Suprapubic skin (tissue), 4 donors: ENCODE measurements at regions not wholly inside any gene's neighbourhood (a gene's known extent, or its start where the extent isn't known, plus 50 kb on each side); places are given as distances from the start of the nearest gene placed in this dataset.

ENCODE experiments used
- DNase-seq, 2 donors: peaks; one replicate each; pipeline ENCODE4 v3.0.0-alpha.2; 2019; ENCODE audit warnings: low spot score in 2 of 2
- H3K27ac ChIP-seq: fragments of 200-600 bp; sonication (generic); one replicate; pipeline ENCODE4 v1.5.1; 2019
- H3K27me3 ChIP-seq: fragments of 200-600 bp; sonication (generic); one replicate; pipeline ENCODE4 v1.5.1; 2019
- H3K36me3 ChIP-seq: fragments of 200-600 bp; sonication (generic); one replicate; pipeline ENCODE4 v1.5.1; 2019
- H3K4me1 ChIP-seq: fragments of 200-600 bp; sonication (generic); one replicate; pipeline ENCODE4 v1.5.1; 2019
- H3K4me3 ChIP-seq: fragments of 200-600 bp; sonication (generic); one replicate; pipeline ENCODE4 v1.5.1; 2019; ENCODE audit warnings: mild to moderate bottlenecking
- H3K9me3 ChIP-seq: fragments of 200-600 bp; sonication (generic); one replicate; pipeline ENCODE4 v1.5.1; 2019
- CTCF ChIP-seq, 2 donors: fragments of 200-600 bp in 1 of 2; fragments of 450-650 bp in 1 of 2; sonication (generic) in 1 of 2; IDR thresholded peaks; one replicate each; pipeline ENCODE4 v1.5.1; 2016 to 2019; ENCODE audit warnings: antibody characterized with exemption in 2 of 2, mild to moderate bottlenecking in 1 of 2, moderate library complexity in 1 of 2
- EP300 ChIP-seq: sonication (generic); formaldehyde crosslinking; IDR thresholded peaks from one replicate; pipeline ENCODE4 v1.6.1; 2017; ENCODE audit warnings: antibody characterized with exemption
- POLR2A ChIP-seq, 2 donors: fragments of 450-650 bp; IDR thresholded peaks; one replicate each; pipeline ENCODE4 v1.6.1; 2017; ENCODE audit warnings: antibody characterized with exemption in 2 of 2, mild to moderate bottlenecking in 2 of 2, moderate library complexity in 2 of 2
- POLR2AphosphoS5 ChIP-seq, 3 donors: sonication (generic); formaldehyde crosslinking; IDR thresholded peaks; one replicate each; pipeline ENCODE4 v1.6.1; 2017; ENCODE audit warnings: antibody characterized with exemption in 3 of 3
- WGBS: methylation state at CpG from one replicate; pipeline ENCODE4 v1.1.5; 2018; 5-methylcytosine and 5-hydroxymethylcytosine counted together

DNA sequence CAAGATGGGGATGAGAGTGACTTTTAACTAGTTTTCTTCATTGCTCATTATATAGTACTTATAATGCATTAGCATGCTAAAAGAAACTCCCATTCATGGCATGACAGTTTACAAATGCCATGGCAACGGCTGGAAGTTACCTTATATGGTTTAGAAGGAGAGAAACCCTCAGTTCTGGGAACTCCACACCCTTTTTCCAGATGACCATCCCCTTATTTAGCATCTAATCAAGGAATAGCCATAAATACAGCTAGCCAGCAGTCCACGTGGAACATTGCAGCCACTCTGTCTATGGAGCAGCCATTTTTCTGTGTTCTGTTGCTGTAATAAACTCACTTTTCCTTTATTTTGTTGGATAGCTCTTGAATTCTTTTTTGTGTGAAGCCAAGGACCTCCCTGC lies 1137.8 kb downstream of the CDH18 start:
- H3K4me1 ChIP-seq, result no peaks in the 10 kb centered on the region
- no peaks in the 10 kb centered on the region for H3K36me3 ChIP-seq
- no peak overlapping the region for H3K27ac ChIP-seq
- H3K4me3 ChIP-seq, result no peak overlapping the region
- no peaks in the 10 kb centered on the region for H3K9me3 ChIP-seq
- no peak for DNase-seq
- no peaks in the 10 kb centered on the region for H3K27me3 ChIP-seq
- TF ChIP-seq CTCF (IDR thresholded peaks at IDR 0.05) (no peak), POLR2A (IDR thresholded peaks at IDR 0.05) (no peak), POLR2AphosphoS5 (IDR thresholded peaks at IDR 0.05) (no peak)
- WGBS, result 85% methylated on average over 2 of the region's 2 CpGs

DNA sequence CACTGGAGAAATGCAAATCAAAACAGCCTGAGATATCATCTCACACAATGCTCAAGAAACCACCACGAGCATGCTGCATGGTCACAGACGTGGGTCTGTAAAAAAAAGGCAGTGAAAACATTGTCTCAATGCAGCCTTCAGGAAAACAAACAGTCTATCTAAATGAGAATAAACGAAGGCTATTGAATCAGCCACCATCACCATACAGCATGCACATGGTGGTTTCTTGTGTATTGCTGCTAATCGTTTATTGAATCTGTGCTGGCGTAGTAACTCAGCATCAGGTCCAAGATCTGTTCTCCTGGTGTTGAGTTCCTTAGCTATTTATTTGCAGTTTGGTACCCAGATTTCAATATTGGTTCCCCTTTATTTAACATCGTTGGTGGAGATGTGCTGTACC lies 1115.0 kb downstream of the CDH18 start:
- Histone ChIP-seq H3K4me3 (no peak overlapping the region), H3K4me1 (no peaks in the 10 kb centered on the region), H3K27ac (no peak overlapping the region), H3K36me3 (no peaks in the 10 kb centered on the region), H3K27me3 (no peaks in the 10 kb centered on the region), H3K9me3 (no peaks in the 10 kb centered on the region)
- TF ChIP-seq CTCF (IDR thresholded peaks at IDR 0.05), result no peak
- no peak for TF ChIP-seq POLR2AphosphoS5 (IDR thresholded peaks at IDR 0.05)
- TF ChIP-seq EP300, result no peak
- TF ChIP-seq POLR2A (IDR thresholded peaks at IDR 0.05), result no peak
- no peak for DNase-seq
- 82% methylated on average over 3 of the region's 6 CpGs for WGBS

- 76% methylated on average over 1 of the region's 1 CpG for WGBS
- DNase-seq, result no peak
- TF ChIP-seq POLR2AphosphoS5 (IDR thresholded peaks at IDR 0.05), result no peak
- no peak for TF ChIP-seq POLR2A (IDR thresholded peaks at IDR 0.05)
- TF ChIP-seq CTCF (IDR thresholded peaks at IDR 0.05), result no peak
- no peak for TF ChIP-seq EP300
Observed at GRCh38 chr5:18876565-18876964, 1111.4 kb downstream of the CDH18 start.

DNA sequence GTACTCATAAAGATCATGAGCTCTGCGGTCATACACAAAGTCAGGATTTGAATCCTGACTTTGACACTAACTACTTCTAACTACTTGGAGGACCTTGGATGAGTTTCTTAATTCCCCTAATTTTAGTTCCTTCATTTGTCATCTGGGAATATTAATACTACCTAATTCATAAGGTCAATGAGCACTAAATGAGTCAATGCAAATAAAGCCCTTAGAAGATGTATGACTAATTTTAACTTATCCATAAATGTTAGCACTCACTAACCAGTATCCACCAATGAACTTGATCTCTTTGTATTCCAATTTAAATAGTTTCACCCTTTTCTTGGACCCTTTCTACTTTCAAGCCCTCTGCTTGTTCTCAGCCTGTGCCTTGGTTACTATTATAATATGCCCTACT lies 1106.4 kb downstream of the CDH18 start:
- DNase-seq, result no peak
- no peaks in the 10 kb centered on the region for H3K4me1 ChIP-seq
- no peak overlapping the region for H3K27ac ChIP-seq
- no peaks in the 10 kb centered on the region for H3K27me3 ChIP-seq
- H3K4me3 ChIP-seq, result no peak overlapping the region
- WGBS, result 97% methylated on average over 1 of the region's 1 CpG
- H3K9me3 ChIP-seq, result no peaks in the 10 kb centered on the region
- no peaks in the 10 kb centered on the region for H3K36me3 ChIP-seq
- no peak for TF ChIP-seq CTCF (IDR thresholded peaks at IDR 0.05)
- TF ChIP-seq POLR2A (IDR thresholded peaks at IDR 0.05), result no peak
- no peak for TF ChIP-seq EP300
- no peak for TF ChIP-seq POLR2AphosphoS5 (IDR thresholded peaks at IDR 0.05)

More at GRCh38 chr5:18876565-18876964, 1111.4 kb downstream of the CDH18 start:
- Histone ChIP-seq H3K27ac (no peak overlapping the region), H3K4me1 (no peaks in the 10 kb centered on the region), H3K4me3 (no peak overlapping the region), H3K36me3 (no peaks in the 10 kb centered on the region), H3K27me3 (no peaks in the 10 kb centered on the region), H3K9me3 (no peaks in the 10 kb centered on the region)

DNA sequence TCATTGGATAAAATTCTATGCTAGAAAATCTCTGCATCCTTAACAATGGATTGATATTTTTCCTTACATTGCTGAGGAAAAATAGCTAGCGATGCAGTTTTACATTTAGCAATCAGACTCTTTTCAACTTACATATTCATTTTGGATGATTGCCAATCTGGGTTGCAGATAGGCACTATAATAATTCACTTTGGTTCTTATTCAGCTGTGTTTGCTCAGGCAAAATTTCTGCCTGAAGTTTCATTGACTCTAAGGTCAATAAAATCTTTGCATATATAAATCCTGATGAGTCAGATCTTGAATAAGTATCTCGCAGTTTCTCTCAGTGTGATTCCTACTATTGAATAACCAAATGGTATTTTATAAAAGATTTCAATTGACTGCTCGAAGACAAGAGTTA lies 1105.8 kb downstream of the CDH18 start:
- DNase-seq, result no peak
- Histone ChIP-seq H3K27ac (no peak overlapping the region), H3K9me3 (no peaks in the 10 kb centered on the region), H3K4me1 (no peaks in the 10 kb centered on the region), H3K4me3 (no peak overlapping the region), H3K27me3 (no peaks in the 10 kb centered on the region), H3K36me3 (no peaks in the 10 kb centered on the region)
- no peak for TF ChIP-seq CTCF (IDR thresholded peaks at IDR 0.05)
- no peak for TF ChIP-seq POLR2A (IDR thresholded peaks at IDR 0.05)
- no peak for TF ChIP-seq EP300
- no peak for TF ChIP-seq POLR2AphosphoS5 (IDR thresholded peaks at IDR 0.05)
- WGBS, result 56% methylated on average over 3 of the region's 3 CpGs
